ENCODE measurements at regions not wholly inside any gene's neighbourhood (a gene's known extent, or its start where the extent isn't known, plus 50 kb on each side); places are given as distances from the start of the nearest gene placed in this dataset.

- TF ChIP-seq POLR2A (IDR thresholded peaks at IDR 0.05) (no peak), CTCF (IDR thresholded peaks at IDR 0.05) (no peak)
Measured at GRCh38 chr6:1231941-1232340, 80.0 kb upstream of the FOXQ1 start.

All from esophagus squamous epithelium (tissue), 4 donors.